ENCODE measurements at regions not wholly inside any gene's neighbourhood (a gene's known extent, or its start where the extent isn't known, plus 50 kb on each side); places are given as distances from the start of the nearest gene placed in this dataset.

DNA sequence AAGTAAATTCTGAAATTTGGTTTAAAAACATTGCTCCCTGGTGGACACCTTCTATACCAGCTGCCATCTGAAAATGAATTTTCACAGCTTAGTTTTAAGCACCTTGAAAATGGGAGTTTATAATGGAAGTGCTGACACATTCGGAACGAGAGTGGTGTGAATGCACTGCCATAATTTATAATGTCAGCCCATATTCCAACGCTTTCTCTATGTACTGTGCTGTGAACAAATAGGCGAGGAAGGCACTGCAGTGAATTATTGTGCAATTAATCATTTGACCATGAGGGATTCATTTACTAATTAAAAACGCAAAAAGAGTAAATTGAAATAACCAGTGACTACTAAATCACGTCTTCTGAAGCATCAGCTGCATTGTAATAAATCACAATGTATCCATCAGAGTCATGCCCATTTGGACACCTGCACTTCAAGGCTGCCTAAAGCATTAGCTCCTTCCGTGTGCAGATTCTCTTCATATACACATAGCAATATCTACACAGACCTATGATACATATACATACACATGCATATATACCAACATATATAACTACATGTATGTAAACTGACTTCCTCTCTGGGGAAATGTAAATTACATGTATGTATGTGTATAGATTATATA is 699.8 kb downstream of the GALR1 start:
- no peak for DNase-seq

DNA sequence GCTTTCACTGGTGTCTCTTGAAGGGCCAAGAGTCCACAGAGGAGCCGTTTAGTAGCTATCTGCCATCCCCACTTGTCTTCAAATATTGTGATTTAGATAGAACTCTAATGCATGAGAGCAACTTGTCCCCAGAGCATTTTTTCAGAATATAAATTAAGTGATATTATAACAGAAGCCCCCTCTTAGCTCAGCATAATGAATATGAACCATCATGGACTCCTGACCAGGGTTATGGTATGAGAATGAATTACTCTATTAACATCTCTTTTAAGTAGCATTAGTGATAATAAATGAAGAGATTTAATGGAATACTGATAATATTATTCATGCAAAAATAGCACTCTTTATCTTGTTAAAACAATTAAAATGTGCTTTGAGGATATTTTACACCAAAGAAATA is 709.6 kb downstream of the GALR1 start:
- no peak for DNase-seq

DNA sequence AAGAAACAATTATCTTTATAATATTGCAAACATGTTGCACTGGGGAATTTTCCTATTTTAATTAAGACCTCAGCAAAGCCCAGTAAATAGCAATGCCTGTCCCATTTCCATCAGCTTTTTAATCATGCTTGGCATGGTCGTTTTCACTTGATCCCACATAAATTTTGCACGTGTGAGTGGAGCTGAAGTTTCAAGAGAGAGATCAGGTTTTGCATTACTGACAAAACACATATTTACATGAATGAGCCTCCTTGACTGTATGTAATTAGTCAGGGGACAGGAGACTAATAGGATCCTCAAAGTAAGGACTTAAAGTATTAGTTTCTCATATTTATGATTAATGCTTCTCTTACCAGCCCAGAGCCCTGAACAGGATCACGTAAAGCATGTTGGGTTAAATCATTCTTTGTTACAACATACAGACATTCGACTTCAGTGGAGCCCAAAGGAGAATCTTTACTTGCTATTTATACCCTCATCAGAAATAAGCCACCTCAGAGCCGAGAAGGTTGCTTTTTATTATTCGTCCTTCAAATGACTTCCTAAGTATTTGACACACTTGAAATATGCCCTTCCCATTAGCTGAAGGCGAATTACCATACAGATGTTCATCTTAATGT is 711.3 kb downstream of the GALR1 start:
- no peak for DNase-seq

DNA sequence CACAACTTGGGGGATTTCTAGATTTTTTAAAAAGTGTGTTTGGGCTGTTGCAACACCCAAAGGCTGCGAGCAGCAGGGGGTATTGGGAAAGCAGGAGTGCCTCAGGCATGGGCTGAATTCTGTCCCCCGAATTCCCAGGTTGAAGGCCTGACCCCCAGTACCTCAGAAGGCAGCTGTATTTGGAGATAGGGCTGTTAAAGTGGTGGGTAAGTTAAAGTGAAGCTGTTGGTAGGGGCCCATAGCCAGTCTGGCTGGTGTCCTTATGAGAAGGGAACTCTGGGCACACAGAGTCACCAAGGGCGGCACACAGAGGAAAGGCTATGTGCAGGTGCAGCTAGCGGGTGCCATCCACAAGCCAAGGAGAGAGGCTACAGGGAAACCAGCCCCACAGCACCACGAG is 717.4 kb downstream of the GALR1 start:
- no peak for DNase-seq

DNA sequence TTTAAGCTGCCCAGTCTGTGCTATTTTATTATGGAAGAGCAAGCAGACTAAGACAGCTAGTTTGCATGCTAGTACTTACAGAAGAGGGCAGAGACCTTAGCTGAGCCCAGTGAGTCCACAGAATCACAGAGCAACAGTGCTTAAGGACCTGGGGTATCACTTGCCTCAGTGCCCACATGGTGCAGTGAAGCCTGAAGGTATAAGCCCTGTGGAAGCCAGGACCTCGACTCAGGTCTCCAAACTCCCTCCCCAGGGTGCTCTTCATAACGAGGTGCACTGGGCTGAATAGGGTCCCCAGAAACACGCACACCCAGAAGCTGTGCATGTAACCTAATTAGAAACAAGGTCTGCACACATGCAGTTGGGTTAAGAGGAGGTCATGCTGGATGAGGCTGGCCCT is 718.1 kb downstream of the GALR1 start:
- DNase-seq = no peak

DNA sequence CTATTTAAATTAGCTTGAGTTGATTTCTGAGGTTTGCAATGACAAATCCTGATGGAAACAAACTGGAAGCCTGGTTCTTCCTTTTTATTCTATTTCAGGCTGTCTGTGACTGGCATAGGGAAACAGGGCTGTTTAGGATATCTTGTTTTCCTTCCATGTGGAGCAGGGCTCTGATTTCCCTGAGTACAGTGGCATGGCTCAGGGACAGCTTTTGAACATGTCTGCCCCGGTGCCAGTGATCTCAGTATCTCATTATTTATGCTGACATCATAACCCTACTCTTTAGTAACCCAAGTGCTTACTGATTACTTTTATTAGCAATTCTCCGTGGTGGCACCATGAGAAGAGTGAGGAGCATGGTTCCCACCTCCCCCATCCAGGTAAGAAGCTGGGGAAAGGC is 720.3 kb downstream of the GALR1 start:
- DNase-seq = no peak

DNA sequence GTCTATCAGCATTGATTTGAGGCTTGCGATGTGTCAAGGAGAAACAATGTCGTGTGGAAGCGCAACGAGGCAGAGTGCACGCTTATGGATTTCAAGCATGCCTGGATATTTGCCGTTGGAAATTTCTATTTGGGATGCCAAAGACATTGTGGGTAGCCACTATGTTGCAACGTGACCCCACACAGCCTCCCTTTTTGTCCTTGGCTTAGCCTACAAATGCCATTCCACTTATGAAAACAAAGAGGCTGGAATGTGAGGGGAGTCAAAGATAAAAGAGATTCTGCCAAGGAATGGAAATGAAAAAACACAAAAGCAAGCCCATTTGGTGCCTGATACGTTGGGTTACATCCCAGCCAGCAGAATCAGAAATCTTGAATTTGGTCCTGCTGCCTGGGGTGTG is 721.2 kb downstream of the GALR1 start:
- no peak for DNase-seq

DNA sequence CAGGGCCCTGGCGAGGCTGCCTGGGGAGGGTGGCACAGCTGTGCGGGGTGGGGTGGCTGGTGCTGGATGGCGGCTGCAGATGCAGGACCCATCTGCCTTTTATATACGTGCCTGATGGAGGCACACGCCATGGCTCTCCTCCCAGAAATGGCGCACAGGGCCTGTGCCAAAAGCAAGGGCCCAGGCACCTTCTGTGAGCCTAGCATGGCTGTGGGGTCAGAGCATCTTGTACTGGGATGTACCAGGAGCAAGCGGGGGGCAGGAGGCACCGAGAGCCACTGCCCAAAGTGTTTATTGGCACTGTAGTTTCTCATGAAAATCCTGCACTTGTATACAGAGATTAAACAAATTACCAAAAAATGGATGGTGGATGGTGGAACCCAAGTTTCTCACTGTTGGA is 724.1 kb downstream of the GALR1 start:
- DNase-seq = no peak

DNA sequence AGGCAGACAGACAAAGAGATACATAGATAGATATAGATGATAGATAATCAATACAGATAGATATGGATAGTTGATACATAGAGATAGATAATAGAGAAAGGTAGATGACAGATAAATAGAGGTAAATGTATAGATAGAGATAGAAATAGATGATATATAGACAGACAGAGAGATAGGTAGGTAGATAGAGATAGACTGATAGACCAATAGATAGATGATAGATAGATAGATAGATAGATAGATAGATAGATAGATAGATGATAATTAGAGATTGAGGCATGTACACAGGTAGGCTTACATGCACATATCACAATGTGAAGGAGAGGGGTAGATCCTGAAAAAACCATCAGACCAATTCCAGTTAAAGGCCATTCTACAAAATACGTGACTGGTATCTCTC is 724.7 kb downstream of the GALR1 start:
- no peak for DNase-seq

DNA sequence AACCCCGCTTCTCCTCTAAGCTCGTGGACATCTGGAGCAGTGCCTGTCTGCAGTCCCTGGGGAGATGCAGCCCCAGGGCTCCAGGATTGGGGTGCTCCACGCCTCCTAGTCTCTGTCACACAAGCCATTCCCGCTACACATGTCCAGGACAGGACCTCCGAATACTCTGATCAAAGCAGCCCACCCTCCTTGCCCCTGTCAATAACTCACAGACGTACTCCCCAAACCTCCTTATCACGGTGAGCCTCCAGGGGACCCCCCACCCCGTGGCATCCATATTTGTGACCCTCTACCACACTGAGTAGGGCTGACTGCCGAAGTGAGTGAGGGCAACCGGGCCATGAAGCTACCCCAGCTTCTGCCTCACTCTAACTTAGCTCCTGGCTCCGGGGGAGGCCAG is 727.7 kb downstream of the GALR1 start:
- DNase-seq = no peak

DNA sequence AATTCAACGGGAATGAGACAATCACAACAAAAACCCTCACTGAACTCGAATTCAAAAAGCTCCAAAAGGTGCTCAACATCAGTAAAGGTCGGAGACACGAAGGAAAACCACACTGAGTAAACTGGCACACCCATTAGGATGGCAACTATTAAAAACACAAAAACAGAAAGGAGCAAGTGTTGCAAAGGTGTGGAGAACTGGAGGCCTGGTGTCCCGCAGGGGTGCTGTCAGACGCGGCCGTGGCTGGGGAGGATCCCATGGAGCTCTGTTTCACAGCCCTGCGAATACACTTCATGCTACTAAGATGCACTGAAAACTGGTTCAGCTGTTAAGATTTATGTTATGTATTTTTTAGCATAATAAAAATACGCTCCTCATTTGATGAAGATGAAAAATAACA is 730.6 kb downstream of the GALR1 start:
- no peak for DNase-seq

DNA sequence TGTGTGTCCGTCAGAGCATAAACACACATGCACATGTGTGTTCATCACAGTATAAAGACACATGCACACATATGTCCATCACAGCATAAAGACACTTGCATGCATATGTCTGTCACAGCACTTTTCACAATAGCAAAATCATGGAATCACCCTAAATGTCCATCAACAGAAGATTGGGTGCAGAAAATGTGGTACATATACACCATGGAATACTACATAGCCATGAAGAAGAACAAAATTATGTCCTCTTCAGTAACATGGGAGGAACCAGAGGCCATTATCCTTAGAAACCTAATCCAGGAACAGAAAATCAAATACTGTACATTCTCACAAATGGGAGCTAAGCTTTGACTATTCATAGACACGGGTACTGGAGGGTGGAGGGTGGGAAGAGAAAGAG is 732.2 kb downstream of the GALR1 start:
- DNase-seq = no peak

DNA sequence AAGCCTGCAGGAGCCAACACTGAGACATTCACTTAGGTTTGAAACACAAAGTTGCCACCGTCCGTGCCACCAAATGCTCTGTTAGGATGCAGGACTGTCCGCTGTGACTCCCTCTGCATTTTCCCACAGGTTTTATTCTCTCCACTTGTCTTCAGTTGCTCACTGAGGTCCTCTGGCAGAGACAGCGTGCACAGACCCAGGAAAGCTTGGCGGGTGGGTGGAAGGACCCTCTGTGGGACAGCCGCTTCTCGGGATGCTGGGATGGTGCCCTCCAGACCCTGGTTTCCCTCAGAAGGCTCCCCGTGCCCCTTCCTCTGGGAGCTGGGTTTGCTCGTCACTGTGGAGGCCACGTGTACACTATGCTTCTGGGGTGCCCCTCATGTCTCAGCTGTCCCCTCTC is 733.6 kb downstream of the GALR1 start:
- no peak for DNase-seq

DNA sequence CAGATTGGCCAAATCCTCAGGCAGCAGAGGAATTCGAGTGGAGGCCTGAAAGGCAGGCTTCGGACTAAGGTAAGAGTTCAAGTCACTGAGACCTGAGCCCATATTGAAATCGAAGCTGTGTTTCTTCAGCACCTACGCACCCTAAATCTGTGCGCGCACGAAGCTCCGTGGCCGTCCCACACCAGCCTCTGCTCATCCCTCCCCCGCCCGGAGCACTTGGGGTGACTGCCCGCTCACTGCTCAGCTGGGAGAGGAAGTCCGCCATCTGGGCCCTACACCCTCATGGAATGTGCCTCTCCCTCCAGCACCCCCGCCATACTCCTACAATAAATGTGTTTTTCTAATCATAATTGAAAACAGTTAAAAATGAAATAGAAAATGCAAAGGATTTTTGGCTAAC is 734.5 kb downstream of the GALR1 start:
- no peak for DNase-seq

DNA sequence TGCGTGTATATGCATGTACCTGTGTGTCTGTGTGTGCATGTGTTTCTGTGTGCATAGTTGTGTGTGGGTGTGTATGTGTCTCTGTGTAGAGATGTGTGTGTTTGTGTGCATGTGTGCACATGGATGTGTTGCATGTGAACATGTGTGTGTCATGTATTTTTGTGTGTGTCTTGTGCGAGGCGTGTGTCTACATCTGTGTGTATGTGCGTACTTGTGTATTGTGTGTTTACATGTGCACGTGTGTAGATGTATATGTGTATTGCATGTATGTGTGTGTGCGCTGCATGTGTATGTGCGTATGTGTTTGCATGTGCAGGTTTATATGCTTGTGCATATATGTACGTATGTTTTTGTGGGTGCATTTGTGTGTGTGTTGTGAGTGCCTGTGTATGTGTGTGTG is 735.2 kb downstream of the GALR1 start:
- no peak for DNase-seq

DNA sequence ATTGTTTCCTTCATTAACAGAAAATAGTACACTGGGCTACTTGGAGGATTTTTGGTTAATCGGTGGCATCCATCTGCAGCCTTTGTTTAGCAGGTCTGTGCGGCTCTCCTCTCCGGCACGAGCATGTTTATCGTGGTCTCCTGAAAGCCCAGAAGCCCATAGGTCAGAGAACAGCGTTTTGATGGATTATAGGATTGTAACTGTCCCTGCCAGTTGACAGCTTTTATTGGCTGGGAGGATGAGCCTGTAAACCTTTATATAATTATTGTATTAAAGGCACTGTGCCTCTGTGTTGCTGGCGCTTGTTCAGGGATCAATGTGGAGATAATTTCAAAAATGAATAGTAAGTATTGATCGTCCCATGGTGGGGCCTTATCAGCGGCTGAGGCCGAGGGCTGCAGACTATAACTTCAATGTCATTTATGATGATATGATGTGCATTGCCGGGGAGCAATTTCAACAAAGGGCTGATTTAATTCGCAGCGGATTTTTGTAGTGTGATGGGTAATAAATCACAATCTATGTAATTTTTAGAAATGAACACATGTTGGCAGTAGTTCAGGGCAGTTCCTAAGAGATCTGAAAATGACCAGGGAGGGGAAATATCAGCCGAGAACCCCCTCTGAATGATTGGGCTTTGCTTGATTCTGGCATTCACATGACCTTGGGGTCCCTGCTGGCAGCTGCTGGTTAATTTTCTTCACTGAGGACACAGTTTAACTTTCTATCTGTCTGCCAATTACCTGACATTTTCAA is 736.1 kb downstream of the GALR1 start:
- DNase-seq = no peak

DNA sequence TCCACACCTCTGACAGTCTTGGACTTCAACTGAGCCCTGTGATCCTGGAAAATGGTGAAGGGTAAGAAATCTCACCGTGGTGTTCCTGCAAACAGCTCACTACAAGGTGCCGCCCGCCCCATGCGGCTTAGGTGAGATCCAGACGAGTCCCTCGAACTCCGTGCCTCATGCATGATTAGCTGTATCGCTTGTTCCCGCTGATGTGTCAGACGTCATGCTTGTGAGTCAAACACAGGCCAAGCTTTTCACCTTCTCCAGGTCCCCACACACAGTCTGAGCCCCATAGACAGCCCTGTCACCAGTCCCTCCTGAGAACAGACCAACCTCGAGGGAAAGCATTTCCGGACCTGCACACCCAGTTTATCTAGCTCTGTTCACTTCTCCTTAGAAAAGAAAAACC is 740.5 kb downstream of the GALR1 start:
- DNase-seq = no peak

DNA sequence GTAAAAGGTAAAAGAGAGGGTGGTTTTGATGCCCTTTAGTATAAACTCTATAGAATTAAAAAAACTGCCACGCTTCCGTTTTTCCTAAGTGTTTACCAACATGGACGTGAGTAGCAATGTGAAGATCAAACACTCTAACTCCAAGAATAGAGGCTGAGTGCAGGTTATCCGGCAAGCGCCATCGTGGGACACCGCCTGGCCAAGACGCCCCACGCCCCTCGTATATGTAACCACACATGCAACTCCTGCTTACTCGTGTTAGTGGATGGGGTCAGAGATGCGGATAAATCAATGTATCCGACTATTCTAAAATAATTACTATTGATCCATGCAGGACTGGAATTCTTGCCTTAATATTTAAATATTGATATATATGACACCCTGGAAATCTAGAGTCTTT is 741.3 kb downstream of the GALR1 start:
- DNase-seq = no peak

DNA sequence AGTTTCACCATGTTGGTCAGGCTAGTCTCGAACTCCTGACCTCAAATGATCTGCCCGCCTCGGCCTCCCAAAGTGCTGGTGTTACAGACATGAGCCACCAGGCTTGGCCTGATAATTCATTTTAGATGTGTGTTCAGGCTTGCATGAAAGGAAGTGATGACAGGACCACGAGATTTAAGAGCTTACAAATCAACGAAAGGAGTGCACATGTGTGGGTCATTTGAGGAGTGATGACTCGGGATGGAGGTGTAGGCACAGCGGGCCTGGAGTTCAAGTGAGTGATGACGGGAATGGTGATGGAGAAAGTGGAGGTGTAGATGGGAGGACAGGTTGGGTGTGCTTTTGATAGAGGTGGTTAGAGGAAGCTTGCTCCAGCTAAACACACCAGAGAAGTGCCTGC is 742.4 kb downstream of the GALR1 start:
- no peak for DNase-seq

DNA sequence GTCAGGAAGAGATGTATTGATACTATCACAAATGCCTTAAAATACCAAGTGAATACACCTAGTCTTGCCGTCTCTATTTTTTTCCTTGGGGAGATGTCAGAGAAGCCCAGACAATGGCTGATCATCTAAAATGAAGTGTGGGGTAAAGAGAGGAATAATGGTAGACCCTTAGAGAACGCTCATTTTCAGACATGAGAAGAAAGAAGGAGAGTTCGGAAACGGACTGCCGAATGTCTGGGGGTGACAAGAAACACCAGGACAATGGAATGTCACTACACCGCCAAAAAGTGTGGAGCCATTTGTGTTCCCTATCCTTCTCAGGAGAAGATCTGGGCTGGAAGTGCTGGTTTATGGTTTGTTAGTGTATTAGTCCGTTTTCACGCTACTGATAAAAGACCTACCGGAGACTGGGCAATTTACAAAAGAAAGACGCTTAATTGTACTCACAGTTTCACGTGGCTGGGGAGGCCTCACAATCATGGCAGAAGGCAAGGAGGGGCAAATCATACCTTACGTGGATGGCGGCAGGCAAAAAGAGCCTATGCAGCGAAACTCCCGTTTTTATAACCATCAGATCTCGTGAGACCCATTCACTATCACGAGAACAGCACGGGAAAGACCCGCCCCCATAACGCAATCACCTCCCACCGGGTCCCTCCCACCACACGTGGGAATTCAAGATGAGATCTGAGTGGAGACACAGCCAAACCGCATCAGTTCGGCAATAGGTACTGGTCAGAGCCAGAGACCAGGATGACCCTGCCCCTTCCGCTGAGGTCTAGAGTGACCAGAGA is 743.7 kb downstream of the GALR1 start:
- no peak for DNase-seq

DNA sequence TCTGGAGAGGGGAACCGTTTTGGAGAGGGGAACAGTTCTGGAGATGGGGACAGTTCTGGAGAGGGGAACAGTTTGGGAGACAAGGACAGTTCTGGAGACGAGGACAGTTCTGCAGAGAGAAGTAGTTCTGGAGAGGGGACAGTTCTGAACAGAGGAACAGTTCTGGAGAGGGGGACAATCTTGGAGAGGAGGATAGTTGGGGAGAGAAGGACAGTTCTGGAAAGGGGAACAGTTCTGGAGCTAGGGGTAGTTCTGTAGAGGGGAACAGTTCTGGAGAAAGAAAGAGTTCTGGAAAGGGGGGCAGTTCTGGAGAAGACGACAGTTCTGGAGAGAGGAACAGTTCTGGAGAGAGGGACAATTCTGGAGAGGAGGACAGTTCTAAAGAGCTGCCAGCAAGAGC is 745.9 kb downstream of the GALR1 start:
- no peak for DNase-seq

DNA sequence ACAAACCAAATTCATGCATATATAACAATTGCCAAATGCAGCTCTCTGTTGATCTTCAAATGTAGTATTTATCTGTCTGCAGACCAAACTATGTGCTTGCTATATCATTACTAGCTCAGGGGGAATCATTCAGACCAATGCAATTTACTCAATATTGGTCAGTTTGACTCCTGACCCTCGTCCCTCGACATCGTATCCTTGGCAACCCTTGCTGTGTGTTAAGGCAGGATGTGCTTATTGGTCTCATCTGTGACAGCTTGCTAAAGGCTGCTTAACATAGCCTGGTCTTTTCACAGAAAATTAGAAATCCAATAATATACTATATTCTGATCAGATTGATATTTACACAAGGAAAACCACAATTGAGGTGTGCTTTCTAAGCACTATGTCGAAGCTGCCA is 747.1 kb downstream of the GALR1 start:
- DNase-seq = no peak

DNA sequence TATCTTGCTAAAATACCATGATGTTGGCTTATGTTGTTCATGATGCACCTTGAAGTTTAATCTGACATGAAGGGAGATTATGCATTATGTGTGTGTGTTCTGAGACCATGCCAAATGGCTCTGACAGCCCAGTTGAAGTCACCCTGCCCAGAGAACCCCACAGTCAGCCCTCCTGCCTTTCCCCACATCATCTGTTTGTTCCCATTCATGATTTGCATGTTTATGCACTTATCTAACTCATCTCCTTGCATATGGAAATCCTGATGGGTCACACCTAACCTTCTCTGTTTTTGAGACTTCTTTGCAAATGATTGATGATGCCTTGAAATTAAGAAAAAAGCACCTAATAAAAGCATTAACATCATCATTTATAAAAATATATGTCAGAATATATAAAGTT is 752.2 kb downstream of the GALR1 start:
- DNase-seq = no peak
